ENCODE measurements at regions not wholly inside any gene's neighbourhood (a gene's known extent, or its start where the extent isn't known, plus 50 kb on each side); places are given as distances from the start of the nearest gene placed in this dataset.

DNA sequence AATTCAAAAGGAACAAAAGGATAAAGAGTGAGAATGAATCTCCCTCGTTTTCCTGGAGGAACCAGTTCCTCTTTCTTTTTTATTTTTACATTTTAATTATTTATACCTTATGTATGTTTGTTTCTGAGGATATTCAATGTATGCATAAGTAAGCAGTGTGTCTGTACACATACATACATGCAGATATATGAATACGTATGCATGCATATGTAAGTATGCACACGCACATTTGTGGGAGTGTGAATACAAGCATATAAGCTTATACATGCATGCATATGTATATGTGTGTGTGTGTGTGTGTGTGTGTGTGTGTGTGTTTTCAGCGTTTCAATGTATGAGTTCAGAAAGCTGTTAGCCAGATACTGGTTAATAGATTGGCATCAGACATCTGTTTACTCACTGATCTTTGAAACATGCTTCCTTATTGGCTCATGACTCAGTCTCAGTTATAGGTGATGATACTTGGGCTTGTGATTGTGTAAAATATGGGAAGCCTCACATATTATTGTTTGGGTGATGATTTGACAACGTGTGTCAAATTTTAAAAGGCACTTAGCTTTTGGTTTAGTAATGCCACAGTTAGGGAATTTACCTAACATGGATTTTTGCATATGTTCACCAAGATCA is 279.7 kb upstream of the TRIB2 start:
- DNase-seq (ENCODE audit: insufficient read length, low spot score): no peak

GRCh38 chr2:12440731-12441130 is 276.0 kb upstream of the TRIB2 start:
- FAIRE-seq (no peak), DNase-seq (ENCODE audit: insufficient read length, low spot score) (no peak)
- TF ChIP-seq POLR2A (IDR thresholded peaks at IDR 0.05; ENCODE audit: low read depth, low read length): no peak
- no peak for TF ChIP-seq POLR2AphosphoS5 (IDR thresholded peaks at IDR 0.05; ENCODE audit: low read depth, low read length)
- no peak for TF ChIP-seq POU2F2 (IDR thresholded peaks at IDR 0.05; ENCODE audit: low read depth, low read length)

More for the DNA sequence above, 279.7 kb upstream of the TRIB2 start:
- peak; percentile 68 for FAIRE-seq
- TF ChIP-seq SPI1 (IDR thresholded peaks at IDR 0.05; ENCODE audit: low read depth, low read length) (no peak), POLR2A (IDR thresholded peaks at IDR 0.05; ENCODE audit: low read depth, low read length) (no peak)

- FAIRE-seq (no peak), DNase-seq (ENCODE audit: insufficient read length, low spot score) (no peak)
- no peak for TF ChIP-seq SPI1 (IDR thresholded peaks at IDR 0.05; ENCODE audit: low read depth, low read length)
- no peak for TF ChIP-seq POLR2AphosphoS5 (IDR thresholded peaks at IDR 0.05; ENCODE audit: low read depth, low read length)
- TF ChIP-seq TAF1 (IDR thresholded peaks at IDR 0.05; ENCODE audit: low read depth, low read length): no peak
- no peak for TF ChIP-seq PAX5 (IDR thresholded peaks at IDR 0.05; ENCODE audit: insufficient read depth, low read length, severe bottlenecking)
- no peak for TF ChIP-seq POU2F2 (IDR thresholded peaks at IDR 0.05; ENCODE audit: low read depth, low read length)
- TF ChIP-seq POLR2A (IDR thresholded peaks at IDR 0.05; ENCODE audit: low read depth, low read length): no peak
Observed at GRCh38 chr2:12441750-12442475, 274.8 kb upstream of the TRIB2 start.

- TF ChIP-seq SPI1 (IDR thresholded peaks at IDR 0.05; ENCODE audit: low read depth, low read length): no peak
- TF ChIP-seq TAF1 (IDR thresholded peaks at IDR 0.05; ENCODE audit: low read depth, low read length): no peak
- no peak for TF ChIP-seq POLR2A (IDR thresholded peaks at IDR 0.05; ENCODE audit: low read depth, low read length)
- no peak for TF ChIP-seq POU2F2 (IDR thresholded peaks at IDR 0.05; ENCODE audit: low read depth, low read length)
- TF ChIP-seq PAX5 (IDR thresholded peaks at IDR 0.05; ENCODE audit: insufficient read depth, low read length, severe bottlenecking): no peak
- TF ChIP-seq POLR2AphosphoS5 (IDR thresholded peaks at IDR 0.05; ENCODE audit: low read depth, low read length): no peak
- no peak for FAIRE-seq
- no peak for DNase-seq (ENCODE audit: insufficient read length, low spot score)
Observed at GRCh38 chr2:12442476-12442847, 274.3 kb upstream of the TRIB2 start.

DNA sequence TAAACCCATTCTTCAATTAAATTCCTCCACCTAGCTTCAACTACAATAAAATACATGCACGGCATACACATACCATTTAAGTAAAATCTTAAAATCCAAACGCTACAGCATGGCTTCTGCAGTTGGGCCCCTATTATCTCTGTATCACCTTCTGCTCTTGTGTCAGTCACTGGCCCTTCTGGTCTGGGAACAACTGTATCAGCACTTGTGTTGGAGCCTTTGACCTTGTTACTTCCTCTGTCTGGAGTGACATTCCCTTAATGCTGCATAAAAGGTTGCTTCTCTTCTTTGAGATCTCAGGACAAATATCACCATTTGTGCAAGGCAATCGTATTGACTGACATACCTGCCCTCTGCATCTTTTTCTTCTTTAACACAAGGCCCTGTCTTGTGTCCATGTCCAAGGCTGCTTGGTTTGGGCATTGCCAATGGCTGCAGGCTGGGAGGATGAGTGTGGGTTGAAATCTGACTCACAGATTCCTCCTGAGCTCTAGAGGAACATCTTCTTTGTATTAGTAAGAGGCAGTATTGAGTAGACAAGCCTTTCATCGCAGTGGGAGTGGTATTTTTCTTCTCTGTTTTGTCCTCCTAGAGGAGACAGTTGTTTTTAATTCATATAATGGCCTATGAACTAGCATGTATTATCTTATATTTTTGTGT is 267.8 kb upstream of the TRIB2 start:
- no peak for FAIRE-seq

DNA sequence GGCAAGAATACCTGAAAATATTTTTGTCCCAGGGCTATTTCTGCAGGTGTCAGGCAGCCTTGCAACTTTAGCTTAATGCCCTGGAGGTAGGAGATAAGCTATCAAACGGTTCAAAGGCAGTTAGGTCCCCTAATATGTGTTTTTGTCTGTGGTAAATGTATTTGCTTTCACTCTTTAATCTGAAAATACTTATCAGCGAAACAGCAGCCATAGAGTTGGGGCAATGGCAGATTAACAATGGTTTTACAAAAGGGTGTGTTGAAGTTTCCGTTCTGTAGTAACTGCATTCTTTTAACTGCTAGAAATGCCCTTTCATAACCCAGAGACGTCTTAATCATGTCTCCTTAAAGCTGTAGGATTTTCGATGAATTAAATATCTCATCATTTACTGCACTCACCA is 265.0 kb upstream of the TRIB2 start:
- FAIRE-seq (no peak), DNase-seq (ENCODE audit: insufficient read length, low spot score) (no peak)
- TF ChIP-seq POLR2A (IDR thresholded peaks at IDR 0.05; ENCODE audit: low read depth, low read length) (no peak), POLR2AphosphoS5 (IDR thresholded peaks at IDR 0.05; ENCODE audit: low read depth, low read length) (no peak), POU2F2 (IDR thresholded peaks at IDR 0.05; ENCODE audit: low read depth, low read length) (no peak), TAF1 (IDR thresholded peaks at IDR 0.05; ENCODE audit: low read depth, low read length) (no peak), PAX5 (IDR thresholded peaks at IDR 0.05; ENCODE audit: insufficient read depth, low read length, severe bottlenecking) (no peak), SPI1 (IDR thresholded peaks at IDR 0.05; ENCODE audit: low read depth, low read length) (no peak)

More for the DNA sequence above, 267.8 kb upstream of the TRIB2 start:
- no peak for DNase-seq (ENCODE audit: insufficient read length, low spot score)
- TF ChIP-seq SPI1 (IDR thresholded peaks at IDR 0.05; ENCODE audit: low read depth, low read length): no peak

- TF ChIP-seq SPI1 (IDR thresholded peaks at IDR 0.05; ENCODE audit: low read depth, low read length) (peak; percentile 82), POU2F2 (IDR thresholded peaks at IDR 0.05; ENCODE audit: low read depth, low read length) (no peak), PAX5 (IDR thresholded peaks at IDR 0.05; ENCODE audit: insufficient read depth, low read length, severe bottlenecking) (no peak)
- FAIRE-seq (no peak), DNase-seq (ENCODE audit: insufficient read length, low spot score) (no peak)
Observed at GRCh38 chr2:12452185-12452584, 264.6 kb upstream of the TRIB2 start.

- no peak for FAIRE-seq
- DNase-seq (ENCODE audit: insufficient read length, low spot score): no peak
- TF ChIP-seq TAF1 (IDR thresholded peaks at IDR 0.05; ENCODE audit: low read depth, low read length): no peak
- TF ChIP-seq POLR2AphosphoS5 (IDR thresholded peaks at IDR 0.05; ENCODE audit: low read depth, low read length): no peak
- no peak for TF ChIP-seq SPI1 (IDR thresholded peaks at IDR 0.05; ENCODE audit: low read depth, low read length)
- no peak for TF ChIP-seq POLR2A (IDR thresholded peaks at IDR 0.05; ENCODE audit: low read depth, low read length)
- TF ChIP-seq PAX5 (IDR thresholded peaks at IDR 0.05; ENCODE audit: insufficient read depth, low read length, severe bottlenecking): no peak
- no peak for TF ChIP-seq POU2F2 (IDR thresholded peaks at IDR 0.05; ENCODE audit: low read depth, low read length)
Observed at GRCh38 chr2:12453731-12454130, 263.0 kb upstream of the TRIB2 start.

DNA sequence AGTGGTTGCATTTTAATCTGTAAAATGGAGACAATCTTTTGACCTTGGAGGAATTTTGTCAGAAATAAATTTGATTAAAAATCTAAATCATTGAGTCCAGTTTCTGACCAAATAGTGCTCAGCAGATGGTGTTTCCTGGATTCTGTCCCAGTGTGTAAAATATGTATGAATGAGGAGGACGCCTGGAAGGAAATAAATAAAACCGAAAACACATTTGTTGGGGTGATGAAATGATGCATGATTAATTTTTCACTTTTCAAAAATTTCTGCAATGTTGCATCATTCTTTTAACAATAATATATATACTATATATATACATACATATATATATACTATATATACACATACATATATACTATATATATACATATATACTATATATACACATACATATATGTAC is 261.1 kb upstream of the TRIB2 start:
- DNase-seq (ENCODE audit: insufficient read length, low spot score) (no peak), FAIRE-seq (no peak)
- TF ChIP-seq PAX5 (IDR thresholded peaks at IDR 0.05; ENCODE audit: insufficient read depth, low read length, severe bottlenecking): no peak
- TF ChIP-seq SPI1 (IDR thresholded peaks at IDR 0.05; ENCODE audit: low read depth, low read length): no peak
- no peak for TF ChIP-seq POLR2AphosphoS5 (IDR thresholded peaks at IDR 0.05; ENCODE audit: low read depth, low read length)
- no peak for TF ChIP-seq POLR2A (IDR thresholded peaks at IDR 0.05; ENCODE audit: low read depth, low read length)
- TF ChIP-seq POU2F2 (IDR thresholded peaks at IDR 0.05; ENCODE audit: low read depth, low read length): no peak
- TF ChIP-seq TAF1 (IDR thresholded peaks at IDR 0.05; ENCODE audit: low read depth, low read length): no peak
